Frontal cortex (tissue), 3 donors: ENCODE measurements at regions not wholly inside any gene's neighbourhood (a gene's known extent, or its start where the extent isn't known, plus 50 kb on each side); places are given as distances from the start of the nearest gene placed in this dataset.
"Not testable (repeated sequence)": the region's sequence is repeated elsewhere in the genome, so short reads cannot be mapped to it uniquely, and the experiment has no call there.

Source experiments
- DNase-seq, 2 donors: peaks; one replicate each; pipeline ENCODE4 v3.0.0; 2012; ENCODE audit warnings: low spot score in 2 of 2
- FAIRE-seq: peaks from 2 replicates; lab custom pipeline; 2012; peaks lifted over from hg19 to GRCh38; lab: Jason Lieb, UNC
- donor health status: control.
- donor health status: control.
- donor health status: control.

GRCh38 chr1:58963287-58963686 is 179.4 kb upstream of the JUN start:
- not testable (repeated sequence) for DNase-seq, FAIRE-seq

GRCh38 chr1:58964428-58964827 is 180.6 kb upstream of the JUN start:
- DNase-seq (no peak), FAIRE-seq (no peak)

GRCh38 chr1:58964880-58965279 is 181.0 kb upstream of the JUN start:
- FAIRE-seq (no peak), DNase-seq (no peak)

- FAIRE-seq (no peak), DNase-seq (no peak)
Observed at GRCh38 chr1:58966103-58966916, 182.5 kb upstream of the JUN start.

GRCh38 chr1:58966917-58967740 is 183.3 kb upstream of the JUN start:
- FAIRE-seq (no peak), DNase-seq (no peak)

GRCh38 chr1:58968360-58968952 is 184.6 kb upstream of the JUN start:
- no peak for FAIRE-seq

GRCh38 chr1:58969176-58969575 is 185.3 kb upstream of the JUN start:
- DNase-seq, FAIRE-seq: not testable (repeated sequence)

More at GRCh38 chr1:58968360-58968952, 184.6 kb upstream of the JUN start:
- no peak for DNase-seq

GRCh38 chr1:58971629-58972140 is 187.8 kb upstream of the JUN start:
- DNase-seq = no peak
- FAIRE-seq = no peak

- DNase-seq (no peak), FAIRE-seq (no peak)
Observed at GRCh38 chr1:58975888-58976287, 192.0 kb upstream of the JUN start.

GRCh38 chr1:58976294-58976693 is 192.4 kb upstream of the JUN start:
- DNase-seq (no peak), FAIRE-seq (no peak)

- no peak for FAIRE-seq
- DNase-seq = no peak
Observed at GRCh38 chr1:58977598-58977997, 193.8 kb upstream of the JUN start.

GRCh38 chr1:58978096-58978495 is 194.2 kb upstream of the JUN start:
- FAIRE-seq (no peak), DNase-seq (no peak)

- DNase-seq (no peak), FAIRE-seq (no peak)
Observed at GRCh38 chr1:58979086-58979485, 195.2 kb upstream of the JUN start.

GRCh38 chr1:58979677-58980076 is 195.8 kb upstream of the JUN start:
- no peak for FAIRE-seq

GRCh38 chr1:58981392-58981791 is 197.5 kb upstream of the JUN start:
- FAIRE-seq = no peak

More at GRCh38 chr1:58979677-58980076, 195.8 kb upstream of the JUN start:
- DNase-seq = no peak

GRCh38 chr1:58982259-58982998 is 198.6 kb upstream of the JUN start:
- no peak for FAIRE-seq
- DNase-seq = no peak

More at GRCh38 chr1:58981392-58981791, 197.5 kb upstream of the JUN start:
- DNase-seq = no peak

- FAIRE-seq = no peak
- DNase-seq = no peak
Observed at GRCh38 chr1:58983162-58983561, 199.3 kb upstream of the JUN start.

- no peak for DNase-seq
- FAIRE-seq = no peak
Observed at GRCh38 chr1:58983633-58984245, 199.9 kb upstream of the JUN start.
